Esophagus muscularis mucosa (tissue), 4 donors: ENCODE measurements at regions not wholly inside any gene's neighbourhood (a gene's known extent, or its start where the extent isn't known, plus 50 kb on each side); places are given as distances from the start of the nearest gene placed in this dataset.

Experiments used
- EP300 ChIP-seq: sonication (generic); formaldehyde crosslinking; IDR thresholded peaks from one replicate; pipeline ENCODE4 v1.6.1; 2017; ENCODE audit warnings: antibody characterized with exemption
- POLR2A ChIP-seq: fragments of 450-650 bp; IDR thresholded peaks from one replicate; pipeline ENCODE4 v1.6.1; 2017; ENCODE audit warnings: antibody characterized with exemption, moderate library complexity, mild to moderate bottlenecking, low read depth
- POLR2AphosphoS5 ChIP-seq, 2 donors: sonication (generic); formaldehyde crosslinking; IDR thresholded peaks; one replicate each; pipeline ENCODE4 v1.6.1; 2017; ENCODE audit warnings: antibody characterized with exemption in 2 of 2
- TF ChIP-seq, protein P1 (sequence below), 3 experiments: fragments of 200-600 bp in 2 of 3; fragments of 450-650 bp in 1 of 3; sonication (generic) in 2 of 3; IDR thresholded peaks; one replicate each; pipeline ENCODE4 v1.5.1; 2017 to 2019; ENCODE audit warnings: antibody characterized with exemption in 3 of 3, mild to moderate bottlenecking in 2 of 3, moderate library complexity in 1 of 3

GRCh38 chr13:83008212-83008929, 873.9 kb downstream of the SLITRK1 start:
- TF ChIP-seq, protein P1, sequence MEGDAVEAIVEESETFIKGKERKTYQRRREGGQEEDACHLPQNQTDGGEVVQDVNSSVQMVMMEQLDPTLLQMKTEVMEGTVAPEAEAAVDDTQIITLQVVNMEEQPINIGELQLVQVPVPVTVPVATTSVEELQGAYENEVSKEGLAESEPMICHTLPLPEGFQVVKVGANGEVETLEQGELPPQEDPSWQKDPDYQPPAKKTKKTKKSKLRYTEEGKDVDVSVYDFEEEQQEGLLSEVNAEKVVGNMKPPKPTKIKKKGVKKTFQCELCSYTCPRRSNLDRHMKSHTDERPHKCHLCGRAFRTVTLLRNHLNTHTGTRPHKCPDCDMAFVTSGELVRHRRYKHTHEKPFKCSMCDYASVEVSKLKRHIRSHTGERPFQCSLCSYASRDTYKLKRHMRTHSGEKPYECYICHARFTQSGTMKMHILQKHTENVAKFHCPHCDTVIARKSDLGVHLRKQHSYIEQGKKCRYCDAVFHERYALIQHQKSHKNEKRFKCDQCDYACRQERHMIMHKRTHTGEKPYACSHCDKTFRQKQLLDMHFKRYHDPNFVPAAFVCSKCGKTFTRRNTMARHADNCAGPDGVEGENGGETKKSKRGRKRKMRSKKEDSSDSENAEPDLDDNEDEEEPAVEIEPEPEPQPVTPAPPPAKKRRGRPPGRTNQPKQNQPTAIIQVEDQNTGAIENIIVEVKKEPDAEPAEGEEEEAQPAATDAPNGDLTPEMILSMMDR (IDR thresholded peaks at IDR 0.05) = no peak
- TF ChIP-seq POLR2A = no peak
- no peak for TF ChIP-seq POLR2AphosphoS5 (IDR thresholded peaks at IDR 0.05)
- no peak for TF ChIP-seq EP300
